Vagina (tissue), 2 donors: ENCODE measurements at regions not wholly inside any gene's neighbourhood (a gene's known extent, or its start where the extent isn't known, plus 50 kb on each side); places are given as distances from the start of the nearest gene placed in this dataset.

Source experiments
- CTCF ChIP-seq, 3 experiments: fragments of 450-650 bp in 2 of 3; fragments of 200-600 bp in 1 of 3; sonication (generic) in 1 of 3; IDR thresholded peaks; one replicate each; pipeline ENCODE4 v1.5.1; 2017 to 2019; ENCODE audit warnings: antibody characterized with exemption in 3 of 3, mild to moderate bottlenecking in 2 of 3, moderate library complexity in 2 of 3
- POLR2A ChIP-seq, 2 donors: fragments of 450-650 bp; IDR thresholded peaks; one replicate each; pipeline ENCODE4 v1.6.1; 2017; ENCODE audit warnings: antibody characterized with exemption in 2 of 2, mild to moderate bottlenecking in 2 of 2, moderate library complexity in 2 of 2
- POLR2AphosphoS5 ChIP-seq, 2 donors: sonication (generic); formaldehyde crosslinking; IDR thresholded peaks; one replicate each; pipeline ENCODE4 v1.9.0; 2017; ENCODE audit warnings: antibody characterized with exemption in 2 of 2, mild to moderate bottlenecking in 2 of 2, low read depth in 1 of 2; ENCODE audit not compliant: insufficient read depth in 1 of 2

- TF ChIP-seq POLR2A (IDR thresholded peaks at IDR 0.05) = no peak
- TF ChIP-seq CTCF (IDR thresholded peaks at IDR 0.05) = no peak
- TF ChIP-seq POLR2AphosphoS5 (IDR thresholded peaks at IDR 0.05; ENCODE audit: insufficient read depth in 1 of 2, low read depth in 1 of 2) = no peak
Measured at GRCh38 chr10:44197646-44198045, 187.3 kb downstream of the CXCL12 start.
